ENCODE measurements at regions not wholly inside any gene's neighbourhood (a gene's known extent, or its start where the extent isn't known, plus 50 kb on each side); places are given as distances from the start of the nearest gene placed in this dataset.
"Not testable (repeated sequence)": the region's sequence is repeated elsewhere in the genome, so short reads cannot be mapped to it uniquely, and the experiment has no call there.

- intact Hi-C loops (cut with DNase I) = no loop called here
- DNase-seq = no peak
Observed at GRCh38 chr2:184155791-184156190, 442.5 kb upstream of the ZNF804A start.

- no peak for DNase-seq
- intact Hi-C loops (cut with DNase I) = no loop called here
Observed at GRCh38 chr2:184157141-184157540, 441.2 kb upstream of the ZNF804A start.

- intact Hi-C loops (cut with DNase I) = no loop called here
- no peak for DNase-seq
Observed at GRCh38 chr2:184162426-184162825, 435.9 kb upstream of the ZNF804A start.

- intact Hi-C loops (cut with DNase I); DNase-seq: not testable (repeated sequence)
Observed at GRCh38 chr2:184168823-184169222, 429.5 kb upstream of the ZNF804A start.

- no peak for DNase-seq
- intact Hi-C loops (cut with DNase I) = no loop called here
Observed at GRCh38 chr2:184169366-184169765, 429.0 kb upstream of the ZNF804A start.

- intact Hi-C loops (cut with DNase I) = no loop called here
Observed at GRCh38 chr2:184174493-184175104, 423.7 kb upstream of the ZNF804A start.

GRCh38 chr2:184178229-184178628 lies 420.1 kb upstream of the ZNF804A start:
- intact Hi-C loops (cut with DNase I) = no loop called here

More at GRCh38 chr2:184174493-184175104, 423.7 kb upstream of the ZNF804A start:
- no peak for DNase-seq

GRCh38 chr2:184186436-184186835 lies 411.9 kb upstream of the ZNF804A start:
- intact Hi-C loops (cut with DNase I) = no loop called here
- no peak for DNase-seq

More at GRCh38 chr2:184178229-184178628, 420.1 kb upstream of the ZNF804A start:
- no peak for DNase-seq

- intact Hi-C loops (cut with DNase I) = no loop called here
- peak in 1 of 10 donors; percentile 76 for DNase-seq
Observed at GRCh38 chr2:184187421-184187971, 410.8 kb upstream of the ZNF804A start.

- intact Hi-C loops (cut with DNase I) = no loop called here
- DNase-seq = no peak
Observed at GRCh38 chr2:184190725-184191124, 407.6 kb upstream of the ZNF804A start.

- DNase-seq = no peak
- intact Hi-C loops (cut with DNase I) = no loop called here
Observed at GRCh38 chr2:184192649-184193048, 405.7 kb upstream of the ZNF804A start.

- DNase-seq = no peak
- intact Hi-C loops (cut with DNase I) = no loop called here
Observed at GRCh38 chr2:184197413-184197812, 400.9 kb upstream of the ZNF804A start.

- DNase-seq; intact Hi-C loops (cut with DNase I): not testable (repeated sequence)
Observed at GRCh38 chr2:184198791-184199190, 399.5 kb upstream of the ZNF804A start.

- intact Hi-C loops (cut with DNase I) = no loop called here
- no peak for DNase-seq
Observed at GRCh38 chr2:184199274-184199673, 399.1 kb upstream of the ZNF804A start.

- intact Hi-C loops (cut with DNase I) = no loop called here
- DNase-seq = no peak
Observed at GRCh38 chr2:184201246-184201645, 397.1 kb upstream of the ZNF804A start.

- no peak for DNase-seq
- intact Hi-C loops (cut with DNase I) = no loop called here
Observed at GRCh38 chr2:184203661-184204060, 394.7 kb upstream of the ZNF804A start.

- intact Hi-C loops (cut with DNase I) = no loop called here
- no peak for DNase-seq
Observed at GRCh38 chr2:184205048-184205596, 393.2 kb upstream of the ZNF804A start.

- intact Hi-C loops (cut with DNase I) = no loop called here
Observed at GRCh38 chr2:184206045-184206444, 392.3 kb upstream of the ZNF804A start.

GRCh38 chr2:184210329-184210728 lies 388.0 kb upstream of the ZNF804A start:
- no peak for DNase-seq
- intact Hi-C loops (cut with DNase I) = no loop called here

More at GRCh38 chr2:184206045-184206444, 392.3 kb upstream of the ZNF804A start:
- no peak for DNase-seq

- intact Hi-C loops (cut with DNase I) = no loop called here
- no peak for DNase-seq
Observed at GRCh38 chr2:184215745-184216144, 382.6 kb upstream of the ZNF804A start.

- DNase-seq = no peak
- intact Hi-C loops (cut with DNase I) = no loop called here
Observed at GRCh38 chr2:184256611-184257010, 341.7 kb upstream of the ZNF804A start.

GRCh38 chr2:184261331-184261730 lies 337.0 kb upstream of the ZNF804A start:
- intact Hi-C loops (cut with DNase I) = no loop called here
- DNase-seq = no peak
